H9 (cell line): ENCODE measurements at regions not wholly inside any gene's neighbourhood (a gene's known extent, or its start where the extent isn't known, plus 50 kb on each side); places are given as distances from the start of the nearest gene placed in this dataset.

Experiments
- DNase-seq: peaks from one replicate; pipeline ENCODE4 v3.0.0-alpha.2; 2017
- H2AFZ ChIP-seq: one replicate; pipeline ENCODE4 v1.6.1; 2013; ENCODE audit warnings: mild to moderate bottlenecking, low read length, control low read depth, moderate library complexity
- H2AK5ac ChIP-seq: 2 replicates; pipeline ENCODE4 v1.6.1; 2013; ENCODE audit warnings: low read length, control low read depth, mixed read lengths; ENCODE audit not compliant: insufficient read length
- H2BK120ac ChIP-seq: one replicate; pipeline ENCODE4 v1.6.1; 2013; ENCODE audit warnings: low read depth, mild to moderate bottlenecking, low read length, control low read depth, inconsistent platforms; ENCODE audit not compliant: poor library complexity, severe bottlenecking
- H2BK12ac ChIP-seq: 2 replicates; pipeline ENCODE4 v1.6.1; 2013; ENCODE audit warnings: low read length, control low read depth, mixed read lengths, low read depth; ENCODE audit not compliant: insufficient read length
- H2BK15ac ChIP-seq: 2 replicates; pipeline ENCODE4 v1.6.1; 2013; ENCODE audit warnings: low read depth, low read length, control low read depth
- H2BK20ac ChIP-seq: one replicate; pipeline ENCODE4 v1.6.1; 2013; ENCODE audit warnings: low read depth, mild to moderate bottlenecking, low read length, control low read depth, inconsistent platforms; ENCODE audit not compliant: poor library complexity, severe bottlenecking
- H2BK5ac ChIP-seq: 2 replicates; pipeline ENCODE4 v1.6.1; 2013; ENCODE audit warnings: low read length, control low read depth, mixed read lengths; ENCODE audit not compliant: insufficient read length
- H3K14ac ChIP-seq: 2 replicates; pipeline ENCODE4 v1.6.1; 2013; ENCODE audit warnings: low read length, control low read depth; ENCODE audit not compliant: insufficient read depth
- H3K18ac ChIP-seq: 2 replicates; pipeline ENCODE4 v1.6.1; 2013; ENCODE audit warnings: low read depth, mild to moderate bottlenecking, mixed read lengths, low read length, control low read depth; ENCODE audit not compliant: insufficient read length
- H3K23ac ChIP-seq: 2 replicates; pipeline ENCODE4 v1.6.1; 2013; ENCODE audit warnings: low read length, control low read depth, mixed read lengths, low read depth; ENCODE audit not compliant: insufficient read length
- H3K23me2 ChIP-seq: 2 replicates; pipeline ENCODE4 v1.6.1; 2013; ENCODE audit warnings: low read depth, mild to moderate bottlenecking, mixed read lengths, low read length, control low read depth; ENCODE audit not compliant: insufficient read length, poor library complexity, severe bottlenecking
- H3K27ac ChIP-seq: 2 replicates; pipeline ENCODE4 v1.5.1; 2013; ENCODE audit warnings: low read length, control low read depth, mixed read lengths, low read depth; ENCODE audit not compliant: insufficient read length
- H3K27me3 ChIP-seq: 2 replicates; pipeline ENCODE4 v1.6.1; 2013; ENCODE audit warnings: low read length, control low read depth, inconsistent platforms; ENCODE audit not compliant: insufficient read depth
- H3K4ac ChIP-seq: 2 replicates; pipeline ENCODE4 v1.6.1; 2013; ENCODE audit warnings: low read depth, mild to moderate bottlenecking, control low read depth, inconsistent platforms, low read length, moderate library complexity
- H3K4me1 ChIP-seq: 2 replicates; pipeline ENCODE4 v1.6.1; 2013; ENCODE audit warnings: low read length, control low read depth, inconsistent platforms; ENCODE audit not compliant: insufficient read depth
- H3K4me2 ChIP-seq: 2 replicates; pipeline ENCODE4 v1.6.1; 2013; ENCODE audit warnings: low read length, control low read depth, mixed read lengths; ENCODE audit not compliant: insufficient read length, insufficient read depth
- H3K56ac ChIP-seq: 2 replicates; pipeline ENCODE4 v1.6.1; 2013; ENCODE audit warnings: low read depth, mild to moderate bottlenecking, mixed read lengths, low read length, control low read depth; ENCODE audit not compliant: insufficient read length
- H3K79me1 ChIP-seq: 2 replicates; pipeline ENCODE4 v1.6.1; 2013; ENCODE audit warnings: low read depth, mild to moderate bottlenecking, moderate library complexity, low read length, control low read depth, inconsistent platforms; ENCODE audit not compliant: insufficient read depth, poor library complexity, severe bottlenecking
- H3K79me2 ChIP-seq: 2 replicates; pipeline ENCODE4 v1.6.1; 2013; ENCODE audit warnings: low read length, control low read depth, inconsistent platforms; ENCODE audit not compliant: insufficient read depth
- H3K9ac ChIP-seq: 2 replicates; pipeline ENCODE4 v1.6.1; 2013; ENCODE audit warnings: low read length, control low read depth, mixed read lengths; ENCODE audit not compliant: insufficient read length; ENCODE audit errors: extremely low read depth
- H3K9me3 ChIP-seq: one replicate; pipeline ENCODE4 v1.6.1; 2013; ENCODE audit warnings: low read depth, low read length, inconsistent platforms; ENCODE audit not compliant: control insufficient read depth
- H3T11ph ChIP-seq: one replicate; pipeline ENCODE4 v1.6.1; 2013; ENCODE audit warnings: mild to moderate bottlenecking, low read length, control low read depth, inconsistent platforms
- H4K20me1 ChIP-seq: one replicate; pipeline ENCODE4 v1.6.1; 2013; ENCODE audit not compliant: control insufficient read depth, insufficient read length, insufficient read depth
- H4K5ac ChIP-seq: 2 replicates; pipeline ENCODE4 v1.6.1; 2013; ENCODE audit warnings: low read depth, mild to moderate bottlenecking, mixed read lengths, low read length, control low read depth; ENCODE audit not compliant: insufficient read length
- H4K8ac ChIP-seq: replicated peaks from 2 replicates; pipeline ENCODE4 v1.6.1; 2013; ENCODE audit warnings: low read length, control low read depth, mixed read lengths, low read depth; ENCODE audit not compliant: insufficient read length
- H4K91ac ChIP-seq: 2 replicates; pipeline ENCODE4 v1.6.1; 2013; ENCODE audit warnings: low read depth, mild to moderate bottlenecking, moderate library complexity, mixed read lengths, low read length, control low read depth; ENCODE audit not compliant: insufficient read length
- H3K27ac Mint-ChIP-seq, 3 experiments: 2 replicates in 2 of 3; 3 replicates in 1 of 3; pipeline ENCODE4 v1.8.0; 2020 to 2021; ENCODE audit warnings: mixed read lengths in 3 of 3, mild to moderate bottlenecking in 1 of 3, moderate library complexity in 1 of 3
- H3K27me3 Mint-ChIP-seq: 2 replicates; pipeline ENCODE4 v1.8.0; 2021; ENCODE audit warnings: low read depth, mild to moderate bottlenecking, moderate library complexity, mixed read lengths
- H3K36me3 Mint-ChIP-seq, 3 experiments: 2 replicates in 2 of 3; 3 replicates in 1 of 3; pipeline ENCODE4 v1.8.0; 2020 to 2021; ENCODE audit warnings: low read depth in 3 of 3, mixed read lengths in 3 of 3; ENCODE audit not compliant: insufficient read depth in 1 of 3
- H3K4me1 Mint-ChIP-seq, 2 experiments: 2 replicates each; pipeline ENCODE4 v1.8.0; 2020; ENCODE audit warnings: mixed read lengths in 2 of 2
- H3K4me3 Mint-ChIP-seq, 2 experiments: 2 replicates in 1 of 2; 3 replicates in 1 of 2; pipeline ENCODE4 v1.8.0; 2020 to 2021; ENCODE audit warnings: mild to moderate bottlenecking in 2 of 2, mixed read lengths in 2 of 2, moderate library complexity in 1 of 2
- H3K9me3 Mint-ChIP-seq, 2 experiments: 2 replicates in 1 of 2; 3 replicates in 1 of 2; pipeline ENCODE4 v1.8.0; 2020; ENCODE audit warnings: mild to moderate bottlenecking in 2 of 2, mixed read lengths in 2 of 2, moderate library complexity in 1 of 2
- CTCF ChIP-seq: fragments of 200-600 bp; sonication (generic); conservative IDR thresholded peaks from 3 replicates; pipeline ENCODE4 v1.8.0; 2021; ENCODE audit warnings: antibody characterized with exemption, mild to moderate bottlenecking
- WGBS: extraction: QIAGEN DNeasy Blood & Tissue Kit; methylation state at CpG from one replicate; pipeline ENCODE4 v1.1.7; 2013; ENCODE audit warnings: missing lambda C conversion rate, low lambda C conversion rate, mixed read lengths; ENCODE audit not compliant: insufficient read length; ENCODE audit errors: extremely low coverage; 5-methylcytosine and 5-hydroxymethylcytosine counted together

DNA sequence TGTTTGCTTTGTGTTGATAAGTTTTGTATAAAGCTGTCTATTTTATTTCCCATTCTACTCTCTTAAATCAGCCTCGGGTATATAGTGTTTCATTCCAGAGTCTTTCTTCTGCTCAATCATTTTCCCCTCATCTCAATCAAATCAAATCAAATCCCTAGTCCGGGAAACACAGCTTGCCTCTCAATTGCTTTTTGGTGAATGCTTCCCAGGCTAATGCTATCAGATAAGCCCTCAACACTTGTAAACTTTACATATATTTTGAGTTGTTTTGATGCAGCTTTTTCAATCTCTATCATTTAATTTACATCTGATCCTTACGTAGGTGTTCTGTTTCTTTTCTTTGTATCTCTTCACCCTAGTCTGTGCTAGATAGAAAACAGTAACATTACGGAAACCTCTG, 416.7 kb upstream of the PDE3A start:
- no peak overlapping the region for H3K4me3 Mint-ChIP-seq

More for the DNA sequence above, 416.7 kb upstream of the PDE3A start:
- H2BK5ac ChIP-seq = no peak overlapping the region
- no peak for DNase-seq
- no peaks in the 10 kb centered on the region for H3K27me3 ChIP-seq
- H3K27me3 Mint-ChIP-seq = no peaks in the 10 kb centered on the region
- no peak overlapping the region for H2BK12ac ChIP-seq
- H3K23ac ChIP-seq = no peak overlapping the region
- no peaks in the 10 kb centered on the region for H3K9me3 ChIP-seq
- H4K5ac ChIP-seq = no peak overlapping the region
- TF ChIP-seq CTCF = no peak
- no peak overlapping the region for H3T11ph ChIP-seq
- H3K18ac ChIP-seq = no peak overlapping the region
- no peak overlapping the region for H3K14ac ChIP-seq
- no peak overlapping the region for H4K8ac ChIP-seq
- H3K27ac Mint-ChIP-seq = no peak overlapping the region; a peak in 1 of 7 replicates
- H4K20me1 ChIP-seq = no peaks in the 10 kb centered on the region
- H2BK20ac ChIP-seq = no peak overlapping the region
- no peak overlapping the region for H2AK5ac ChIP-seq
- no peak overlapping the region for H2BK15ac ChIP-seq
- no peaks in the 10 kb centered on the region for H3K4me1 ChIP-seq
- no peak overlapping the region for H4K91ac ChIP-seq
- no peaks in the 10 kb centered on the region for H3K36me3 Mint-ChIP-seq
- no peaks in the 10 kb centered on the region for H3K9me3 Mint-ChIP-seq
- H2AFZ ChIP-seq = no peak overlapping the region
- H3K4me2 ChIP-seq = no peak overlapping the region
- no peaks in the 10 kb centered on the region for H3K4me1 Mint-ChIP-seq
- no peaks in the 10 kb centered on the region for H3K79me1 ChIP-seq
- H3K79me2 ChIP-seq = no peaks in the 10 kb centered on the region
- no peak overlapping the region for H3K56ac ChIP-seq
- no CpG with 5 or more reads among the region's 4 CpGs for WGBS
- no peak overlapping the region for H3K27ac ChIP-seq
- H3K23me2 ChIP-seq = no peaks in the 10 kb centered on the region
- H3K9ac ChIP-seq = no peak overlapping the region
- no peak overlapping the region for H2BK120ac ChIP-seq
- H3K4ac ChIP-seq = no peak overlapping the region
